ENCODE measurements at regions not wholly inside any gene's neighbourhood (a gene's known extent, or its start where the extent isn't known, plus 50 kb on each side); places are given as distances from the start of the nearest gene placed in this dataset.

- no peak for TF ChIP-seq ARID4B (CRISPR knock-in tag; IDR thresholded peaks at IDR 0.05; ENCODE audit: borderline replicate concordance)
- TF ChIP-seq ZNF396 (CRISPR knock-in tag; IDR thresholded peaks at IDR 0.05; ENCODE audit: borderline replicate concordance): no peak
- TF ChIP-seq RORB (CRISPR knock-in tag; IDR thresholded peaks at IDR 0.05): no peak
These were observed 109.9 kb downstream of the TANC2 start (continued) for GRCh38 chr17:63075969-63076368.

DNA sequence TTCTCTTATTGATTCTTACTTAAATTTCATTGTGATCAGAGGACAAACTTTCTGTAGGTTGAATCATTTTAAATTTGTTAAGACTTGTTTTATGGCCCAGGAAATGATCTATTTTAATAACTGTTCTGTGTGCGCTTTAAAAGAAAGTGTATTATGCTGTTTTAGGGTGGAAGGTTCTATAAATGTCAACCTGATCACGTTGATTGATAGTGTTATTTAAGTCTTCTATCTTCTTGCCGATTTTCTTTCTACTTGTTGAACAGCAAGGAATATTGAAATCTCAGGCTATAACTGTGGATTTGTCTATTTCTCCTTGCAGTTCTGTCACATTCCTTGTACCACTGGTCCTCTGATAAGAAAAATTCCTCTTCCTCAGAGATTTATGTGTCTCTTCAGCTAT is 112.7 kb downstream of the TANC2 start:
- ChIA-PET POLR2A (no interaction called here), CTCF (no interaction called here)
- no peak overlapping the region for H3K4me3 Mint-ChIP-seq
- H3K4me1 Mint-ChIP-seq: peaks cover 3% of the 10 kb centered on the region; the same call in 1 of the 2 replicates
- H3K36me3 Mint-ChIP-seq: no peaks in the 10 kb centered on the region
- H3K27ac Mint-ChIP-seq: no peak overlapping the region
- ATAC-seq: no peak
- no peak for DNase-seq (ENCODE audit: low spot score)
- no peaks in the 10 kb centered on the region for H3K27me3 Mint-ChIP-seq (ENCODE audit: low read depth)
- TF ChIP-seq ZNF396 (CRISPR knock-in tag; IDR thresholded peaks at IDR 0.05; ENCODE audit: borderline replicate concordance) (no peak), HMGXB4 (CRISPR knock-in tag; IDR thresholded peaks at IDR 0.05) (no peak), SMAD4 (CRISPR knock-in tag; IDR thresholded peaks at IDR 0.05) (no peak), ZNF138 (CRISPR knock-in tag; conservative IDR thresholded peaks at IDR 0.05) (no peak)
- H3K9me3 Mint-ChIP-seq: no peaks in the 10 kb centered on the region

DNA sequence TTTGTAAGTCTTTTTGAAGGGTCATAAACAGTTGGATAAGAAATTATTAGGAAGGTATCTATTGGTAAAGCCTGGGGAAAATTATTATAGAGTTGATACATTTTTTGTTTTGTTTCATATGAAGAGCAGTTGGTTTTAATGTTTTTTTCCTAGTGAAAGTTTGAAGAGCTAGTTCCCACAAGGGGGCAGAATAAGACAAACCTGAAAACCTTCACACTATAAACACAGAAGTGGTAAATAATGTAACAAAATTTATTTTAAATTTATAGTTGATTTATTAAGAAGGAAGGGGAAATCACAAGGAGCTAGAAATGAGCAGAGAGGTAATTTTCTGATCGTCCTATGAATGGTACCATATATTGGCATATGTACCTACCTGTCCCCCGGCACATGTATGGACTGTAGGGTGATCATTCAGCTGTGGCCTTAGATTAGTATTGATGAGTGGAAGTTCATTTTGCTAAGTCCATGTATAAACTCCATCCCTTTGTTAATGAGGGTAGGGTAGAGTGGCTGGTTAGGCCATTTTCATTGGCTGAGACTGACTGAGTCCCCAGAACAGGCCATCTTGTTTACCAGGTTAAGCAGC is 116.3 kb downstream of the TANC2 start:
- ChIA-PET POLR2A (interaction anchor here (0.6 kb wide), 1 partner anchor 374 kb away, joined by 3 read pairs; no protein-coding TSS in a partner anchor), CTCF (interaction anchor here (0.6 to 2.4 kb wide), 16 partner anchors 10 to 343 kb away, joined by 3 to 31 read pairs (median 4); no protein-coding TSS in a partner anchor)
- Mint-ChIP-seq H3K36me3 (peaks cover 5% of the 10 kb centered on the region), H3K9me3 (peaks cover 13% of the 10 kb centered on the region), H3K27me3 (ENCODE audit: low read depth) (no peaks in the 10 kb centered on the region), H3K27ac (no peak overlapping the region), H3K4me1 (peaks cover under 1% of the 10 kb centered on the region; the same call in 1 of the 2 replicates), H3K4me3 (no peak overlapping the region)
- ATAC-seq (no peak), DNase-seq (ENCODE audit: low spot score) (no peak)
- TF ChIP-seq ZNF281 (CRISPR knock-in tag; IDR thresholded peaks at IDR 0.05): no peak
- no peak for TF ChIP-seq ARID4B (CRISPR knock-in tag; IDR thresholded peaks at IDR 0.05; ENCODE audit: borderline replicate concordance)
- no peak for TF ChIP-seq NR1H2 (CRISPR knock-in tag; IDR thresholded peaks at IDR 0.05)
- TF ChIP-seq CREB1 (CRISPR knock-in tag; IDR thresholded peaks at IDR 0.05): no peak
- no peak for TF ChIP-seq MXD4 (CRISPR knock-in tag; IDR thresholded peaks at IDR 0.05; ENCODE audit: borderline replicate concordance)
- no peak for TF ChIP-seq ATF3 (CRISPR knock-in tag; conservative IDR thresholded peaks at IDR 0.05)
- TF ChIP-seq, protein P1, sequence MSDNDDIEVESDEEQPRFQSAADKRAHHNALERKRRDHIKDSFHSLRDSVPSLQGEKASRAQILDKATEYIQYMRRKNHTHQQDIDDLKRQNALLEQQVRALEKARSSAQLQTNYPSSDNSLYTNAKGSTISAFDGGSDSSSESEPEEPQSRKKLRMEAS (CRISPR knock-in tag; IDR thresholded peaks at IDR 0.05): no peak
- TF ChIP-seq, protein P2, sequence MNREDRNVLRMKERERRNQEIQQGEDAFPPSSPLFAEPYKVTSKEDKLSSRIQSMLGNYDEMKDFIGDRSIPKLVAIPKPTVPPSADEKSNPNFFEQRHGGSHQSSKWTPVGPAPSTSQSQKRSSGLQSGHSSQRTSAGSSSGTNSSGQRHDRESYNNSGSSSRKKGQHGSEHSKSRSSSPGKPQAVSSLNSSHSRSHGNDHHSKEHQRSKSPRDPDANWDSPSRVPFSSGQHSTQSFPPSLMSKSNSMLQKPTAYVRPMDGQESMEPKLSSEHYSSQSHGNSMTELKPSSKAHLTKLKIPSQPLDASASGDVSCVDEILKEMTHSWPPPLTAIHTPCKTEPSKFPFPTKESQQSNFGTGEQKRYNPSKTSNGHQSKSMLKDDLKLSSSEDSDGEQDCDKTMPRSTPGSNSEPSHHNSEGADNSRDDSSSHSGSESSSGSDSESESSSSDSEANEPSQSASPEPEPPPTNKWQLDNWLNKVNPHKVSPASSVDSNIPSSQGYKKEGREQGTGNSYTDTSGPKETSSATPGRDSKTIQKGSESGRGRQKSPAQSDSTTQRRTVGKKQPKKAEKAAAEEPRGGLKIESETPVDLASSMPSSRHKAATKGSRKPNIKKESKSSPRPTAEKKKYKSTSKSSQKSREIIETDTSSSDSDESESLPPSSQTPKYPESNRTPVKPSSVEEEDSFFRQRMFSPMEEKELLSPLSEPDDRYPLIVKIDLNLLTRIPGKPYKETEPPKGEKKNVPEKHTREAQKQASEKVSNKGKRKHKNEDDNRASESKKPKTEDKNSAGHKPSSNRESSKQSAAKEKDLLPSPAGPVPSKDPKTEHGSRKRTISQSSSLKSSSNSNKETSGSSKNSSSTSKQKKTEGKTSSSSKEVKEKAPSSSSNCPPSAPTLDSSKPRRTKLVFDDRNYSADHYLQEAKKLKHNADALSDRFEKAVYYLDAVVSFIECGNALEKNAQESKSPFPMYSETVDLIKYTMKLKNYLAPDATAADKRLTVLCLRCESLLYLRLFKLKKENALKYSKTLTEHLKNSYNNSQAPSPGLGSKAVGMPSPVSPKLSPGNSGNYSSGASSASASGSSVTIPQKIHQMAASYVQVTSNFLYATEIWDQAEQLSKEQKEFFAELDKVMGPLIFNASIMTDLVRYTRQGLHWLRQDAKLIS (CRISPR knock-in tag; IDR thresholded peaks at IDR 0.05; ENCODE audit: borderline replicate concordance): no peak

Data from WTC11 (cell line).